WTC11 (cell line): ENCODE measurements at regions not wholly inside any gene's neighbourhood (a gene's known extent, or its start where the extent isn't known, plus 50 kb on each side); places are given as distances from the start of the nearest gene placed in this dataset.

ENCODE experiments used
- ATAC-seq: fragments of 200-7000 bp; cut with Tn5 transposase; 2 replicates; pipeline ENCODE4 v1.10.0; 2021; ENCODE audit warnings: mild to moderate bottlenecking, moderate library complexity
- CTCF ChIA-PET: fragments of 300-600 bp; sonication (Branson Sonifier 250); formaldehyde crosslinking; loops from one replicate; lab custom pipeline; 2021; ENCODE audit warnings: antibody characterized with exemption; lab: Charles Lee
- POLR2A ChIA-PET: fragments of 350-600 bp; sonication (Branson Sonifier 250); formaldehyde crosslinking; loops from one replicate; lab custom pipeline; 2021; ENCODE audit warnings: antibody characterized with exemption; lab: Charles Lee
- DNase-seq: peaks from one replicate; pipeline ENCODE4 v3.0.0; 2021; ENCODE audit warnings: low spot score
- H3K27ac Mint-ChIP-seq: 2 replicates; pipeline ENCODE4 v1.8.0; 2021; ENCODE audit warnings: mixed read lengths
- H3K27me3 Mint-ChIP-seq: 2 replicates; pipeline ENCODE4 v1.8.0; 2021; ENCODE audit warnings: low read depth, mild to moderate bottlenecking, moderate library complexity, mixed read lengths
- H3K36me3 Mint-ChIP-seq: 2 replicates; pipeline ENCODE4 v1.8.0; 2021; ENCODE audit warnings: mixed read lengths
- H3K4me1 Mint-ChIP-seq: 2 replicates; pipeline ENCODE4 v1.8.0; 2022; ENCODE audit warnings: mixed read lengths
- H3K4me3 Mint-ChIP-seq: 2 replicates; pipeline ENCODE4 v1.8.0; 2021; ENCODE audit warnings: mild to moderate bottlenecking, moderate library complexity, mixed read lengths
- H3K9me3 Mint-ChIP-seq: 2 replicates; pipeline ENCODE4 v1.8.0; 2021; ENCODE audit warnings: mixed read lengths
- ELF4 ChIP-seq: sonication (generic); formaldehyde crosslinking; IDR thresholded peaks from 2 replicates; pipeline ENCODE4 v1.8.1; 2022; ENCODE audit warnings: low read depth, mild to moderate bottlenecking, moderate library complexity, missing genetic modification reagents
- EMX1 ChIP-seq: fragments of 250-450 bp; sonication (Bioruptor Pico); IDR thresholded peaks from 2 replicates; pipeline ENCODE4 v1.8.0; 2021; ENCODE audit warnings: mild to moderate bottlenecking
- FOXJ3 ChIP-seq: sonication (generic); formaldehyde crosslinking; IDR thresholded peaks from 2 replicates; pipeline ENCODE4 v1.9.0; 2021; ENCODE audit warnings: missing genetic modification reagents, mild to moderate bottlenecking, borderline replicate concordance
- FOXK1 ChIP-seq: sonication (generic); formaldehyde crosslinking; IDR thresholded peaks from 2 replicates; pipeline ENCODE4 v1.8.0; 2022; ENCODE audit warnings: mild to moderate bottlenecking, moderate library complexity, missing genetic modification reagents
- FOXP1 ChIP-seq: sonication (generic); formaldehyde crosslinking; IDR thresholded peaks from 2 replicates; pipeline ENCODE4 v1.8.0; 2022; ENCODE audit warnings: missing genetic modification reagents, mild to moderate bottlenecking, moderate library complexity, borderline replicate concordance
- GRHL2 ChIP-seq: fragments of 250-450 bp; sonication (Bioruptor Pico); IDR thresholded peaks from 2 replicates; pipeline ENCODE4 v1.8.0; 2022; ENCODE audit warnings: mild to moderate bottlenecking, moderate library complexity; ENCODE audit not compliant: insufficient replicate concordance, severe bottlenecking
- GTF2I ChIP-seq: fragments of 250-450 bp; sonication (Bioruptor Pico); conservative IDR thresholded peaks from 2 replicates; pipeline ENCODE4 v1.4.0; 2021; ENCODE audit warnings: mild to moderate bottlenecking
- IRF2 ChIP-seq: sonication (generic); formaldehyde crosslinking; IDR thresholded peaks from 2 replicates; pipeline ENCODE4 v1.8.0; 2022; ENCODE audit warnings: low read depth, missing genetic modification reagents, borderline replicate concordance
- SMAD3 ChIP-seq: sonication (generic); formaldehyde crosslinking; IDR thresholded peaks from 2 replicates; pipeline ENCODE4 v1.8.0; 2022; ENCODE audit warnings: missing genetic modification reagents, mild to moderate bottlenecking, borderline replicate concordance
- SOX15 ChIP-seq: fragments of 250-450 bp; sonication (Bioruptor Pico); IDR thresholded peaks from 2 replicates; pipeline ENCODE4 v1.9.0; 2021; ENCODE audit warnings: mild to moderate bottlenecking
- SP1 ChIP-seq: sonication (generic); formaldehyde crosslinking; conservative IDR thresholded peaks from 2 replicates; pipeline ENCODE4 v1.8.1; 2022; ENCODE audit warnings: missing genetic modification reagents
- TP53 ChIP-seq: sonication (generic); formaldehyde crosslinking; IDR thresholded peaks from 2 replicates; pipeline ENCODE4 v1.8.1; 2023; ENCODE audit warnings: mild to moderate bottlenecking, missing genetic modification reagents
- ZBTB21 ChIP-seq: sonication (generic); formaldehyde crosslinking; IDR thresholded peaks from 2 replicates; pipeline ENCODE4 v1.8.1; 2023; ENCODE audit warnings: mild to moderate bottlenecking, missing genetic modification reagents, borderline replicate concordance
- ZNF416 ChIP-seq: fragments of 250-450 bp; sonication (Bioruptor Pico); IDR thresholded peaks from 2 replicates; pipeline ENCODE4 v1.9.0; 2021; ENCODE audit warnings: mild to moderate bottlenecking, inconsistent platforms
- TF ChIP-seq, protein P1 (sequence below): fragments of 250-450 bp; sonication (Bioruptor Pico); IDR thresholded peaks from 2 replicates; pipeline ENCODE4 v1.9.0; 2021; ENCODE audit warnings: mild to moderate bottlenecking
- TF ChIP-seq, protein P2 (sequence below): fragments of 250-450 bp; sonication (Bioruptor Pico); IDR thresholded peaks from 2 replicates; pipeline ENCODE4 v1.8.0; 2021; ENCODE audit warnings: mild to moderate bottlenecking
- TF ChIP-seq, protein P3 (sequence below): fragments of 250-450 bp; sonication (Bioruptor Pico); IDR thresholded peaks from 2 replicates; pipeline ENCODE4 v1.9.0; 2021; ENCODE audit warnings: moderate library complexity, mild to moderate bottlenecking, inconsistent platforms, borderline replicate concordance
- TF ChIP-seq, protein P4 (sequence below): fragments of 250-450 bp; sonication (Bioruptor Pico); IDR thresholded peaks from 2 replicates; pipeline ENCODE4 v2.1.2; 2022; ENCODE audit warnings: mild to moderate bottlenecking, moderate library complexity
- TF ChIP-seq, protein P5 (sequence below): sonication (generic); formaldehyde crosslinking; IDR thresholded peaks from 2 replicates; pipeline ENCODE4 v1.8.1; 2022; ENCODE audit warnings: mild to moderate bottlenecking, moderate library complexity, missing genetic modification reagents

DNA sequence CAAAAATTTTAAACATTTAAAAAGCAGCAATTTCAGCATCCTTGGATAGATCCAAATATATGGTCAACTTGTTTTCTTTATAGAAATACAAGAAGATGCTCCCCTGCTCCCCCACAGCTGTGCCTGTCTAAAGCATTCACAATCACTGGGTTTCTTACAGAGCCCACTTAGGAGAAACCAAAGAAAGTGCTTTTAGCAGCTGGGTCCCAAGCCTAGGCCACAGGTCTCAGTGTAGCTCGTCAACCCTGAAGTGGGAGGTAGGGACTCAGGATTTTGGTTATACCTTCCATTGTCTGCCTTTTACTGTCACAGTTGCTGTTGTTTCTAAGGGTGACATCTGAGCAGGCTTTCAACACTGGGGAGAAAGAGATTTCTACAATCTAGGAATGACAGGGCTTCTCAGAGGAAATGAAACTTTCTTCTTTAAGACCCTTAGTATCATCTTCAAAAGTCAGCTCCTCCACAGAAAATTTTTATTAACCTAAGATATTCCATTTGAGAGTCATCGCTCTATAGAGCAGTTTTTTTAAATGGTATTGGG, 199.3 kb upstream of the CMC1 start:
- Mint-ChIP-seq H3K27ac (no peak overlapping the region), H3K36me3 (peaks cover 3% of the 10 kb centered on the region; the same call in 1 of the 2 replicates), H3K9me3 (peaks cover 6% of the 10 kb centered on the region), H3K4me1 (peaks cover 29% of the 10 kb centered on the region), H3K27me3 (peaks cover under 1% of the 10 kb centered on the region; the same call in 1 of the 2 replicates), H3K4me3 (no peak overlapping the region)
- DNase-seq: no peak
- TF ChIP-seq EMX1 (CRISPR knock-in tag): no peak
- TF ChIP-seq, protein P1, sequence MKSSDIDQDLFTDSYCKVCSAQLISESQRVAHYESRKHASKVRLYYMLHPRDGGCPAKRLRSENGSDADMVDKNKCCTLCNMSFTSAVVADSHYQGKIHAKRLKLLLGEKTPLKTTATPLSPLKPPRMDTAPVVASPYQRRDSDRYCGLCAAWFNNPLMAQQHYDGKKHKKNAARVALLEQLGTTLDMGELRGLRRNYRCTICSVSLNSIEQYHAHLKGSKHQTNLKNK (CRISPR knock-in tag): no peak
- no peak for TF ChIP-seq ZNF416 (CRISPR knock-in tag)
- TF ChIP-seq SOX15 (CRISPR knock-in tag): no peak
- TF ChIP-seq, protein P2, sequence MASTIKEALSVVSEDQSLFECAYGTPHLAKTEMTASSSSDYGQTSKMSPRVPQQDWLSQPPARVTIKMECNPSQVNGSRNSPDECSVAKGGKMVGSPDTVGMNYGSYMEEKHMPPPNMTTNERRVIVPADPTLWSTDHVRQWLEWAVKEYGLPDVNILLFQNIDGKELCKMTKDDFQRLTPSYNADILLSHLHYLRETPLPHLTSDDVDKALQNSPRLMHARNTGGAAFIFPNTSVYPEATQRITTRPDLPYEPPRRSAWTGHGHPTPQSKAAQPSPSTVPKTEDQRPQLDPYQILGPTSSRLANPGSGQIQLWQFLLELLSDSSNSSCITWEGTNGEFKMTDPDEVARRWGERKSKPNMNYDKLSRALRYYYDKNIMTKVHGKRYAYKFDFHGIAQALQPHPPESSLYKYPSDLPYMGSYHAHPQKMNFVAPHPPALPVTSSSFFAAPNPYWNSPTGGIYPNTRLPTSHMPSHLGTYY (CRISPR knock-in tag): no peak
- TF ChIP-seq ELF4 (CRISPR knock-in tag): no peak
- TF ChIP-seq FOXP1: no peak
- ChIA-PET POLR2A (no interaction called here), CTCF (no interaction called here)
- ATAC-seq: no peak

DNA sequence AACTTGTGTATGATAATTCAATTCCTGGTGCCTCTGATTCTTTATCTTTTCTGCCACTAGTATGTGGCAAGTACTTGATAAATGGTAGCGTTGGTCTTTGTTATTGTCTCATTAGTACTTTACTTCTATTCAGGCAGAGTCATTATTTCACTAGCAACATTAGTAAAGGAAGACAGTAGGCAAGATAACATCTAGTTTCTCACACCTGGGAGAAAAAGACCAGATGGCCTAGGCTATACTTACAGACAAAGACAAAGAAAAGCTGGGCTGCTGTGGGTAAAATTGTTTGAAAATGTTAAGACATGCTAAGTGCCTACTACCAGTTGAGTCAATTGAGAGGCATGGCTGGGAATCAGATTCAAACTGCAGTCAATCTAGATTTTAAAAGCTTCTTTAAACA, 198.7 kb upstream of the CMC1 start:
- DNase-seq: no peak
- no peak for ATAC-seq
- Mint-ChIP-seq H3K27me3 (peaks cover 3% of the 10 kb centered on the region; the same call in 1 of the 2 replicates), H3K9me3 (peaks cover 6% of the 10 kb centered on the region), H3K27ac (no peak overlapping the region), H3K4me3 (no peak overlapping the region), H3K4me1 (peaks cover 29% of the 10 kb centered on the region), H3K36me3 (peaks cover 3% of the 10 kb centered on the region; the same call in 1 of the 2 replicates)
- CTCF ChIA-PET: no interaction called here
- no peak for TF ChIP-seq FOXK1
- no peak for TF ChIP-seq GRHL2 (CRISPR knock-in tag)
- TF ChIP-seq, protein P3, sequence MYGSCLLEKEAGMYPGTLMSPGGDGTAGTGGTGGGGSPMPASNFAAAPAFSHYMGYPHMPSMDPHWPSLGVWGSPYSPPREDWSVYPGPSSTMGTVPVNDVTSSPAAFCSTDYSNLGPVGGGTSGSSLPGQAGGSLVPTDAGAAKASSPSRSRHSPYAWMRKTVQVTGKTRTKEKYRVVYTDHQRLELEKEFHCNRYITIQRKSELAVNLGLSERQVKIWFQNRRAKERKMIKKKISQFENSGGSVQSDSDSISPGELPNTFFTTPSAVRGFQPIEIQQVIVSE (CRISPR knock-in tag): no peak
- TF ChIP-seq SMAD3 (CRISPR knock-in tag): no peak
- no peak for TF ChIP-seq GTF2I (CRISPR knock-in tag)
- TF ChIP-seq, protein P4, sequence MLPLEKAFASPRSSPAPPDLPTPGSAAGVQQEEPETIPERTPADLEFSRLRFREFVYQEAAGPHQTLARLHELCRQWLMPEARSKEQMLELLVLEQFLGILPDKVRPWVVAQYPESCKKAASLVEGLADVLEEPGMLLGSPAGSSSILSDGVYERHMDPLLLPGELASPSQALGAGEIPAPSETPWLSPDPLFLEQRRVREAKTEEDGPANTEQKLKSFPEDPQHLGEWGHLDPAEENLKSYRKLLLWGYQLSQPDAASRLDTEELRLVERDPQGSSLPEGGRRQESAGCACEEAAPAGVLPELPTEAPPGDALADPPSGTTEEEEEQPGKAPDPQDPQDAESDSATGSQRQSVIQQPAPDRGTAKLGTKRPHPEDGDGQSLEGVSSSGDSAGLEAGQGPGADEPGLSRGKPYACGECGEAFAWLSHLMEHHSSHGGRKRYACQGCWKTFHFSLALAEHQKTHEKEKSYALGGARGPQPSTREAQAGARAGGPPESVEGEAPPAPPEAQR (CRISPR knock-in tag): no peak
- no peak for TF ChIP-seq SP1 (CRISPR knock-in tag)
- TF ChIP-seq FOXJ3 (CRISPR knock-in tag): no peak
- TF ChIP-seq, protein P5, sequence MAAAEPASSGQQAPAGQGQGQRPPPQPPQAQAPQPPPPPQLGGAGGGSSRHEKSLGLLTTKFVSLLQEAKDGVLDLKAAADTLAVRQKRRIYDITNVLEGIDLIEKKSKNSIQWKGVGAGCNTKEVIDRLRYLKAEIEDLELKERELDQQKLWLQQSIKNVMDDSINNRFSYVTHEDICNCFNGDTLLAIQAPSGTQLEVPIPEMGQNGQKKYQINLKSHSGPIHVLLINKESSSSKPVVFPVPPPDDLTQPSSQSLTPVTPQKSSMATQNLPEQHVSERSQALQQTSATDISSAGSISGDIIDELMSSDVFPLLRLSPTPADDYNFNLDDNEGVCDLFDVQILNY (CRISPR knock-in tag): no peak
- no peak for TF ChIP-seq IRF2
- no peak for TF ChIP-seq ZBTB21 (CRISPR knock-in tag)
- TF ChIP-seq TP53 (CRISPR knock-in tag): no peak
- POLR2A ChIA-PET: no interaction called here

DNA sequence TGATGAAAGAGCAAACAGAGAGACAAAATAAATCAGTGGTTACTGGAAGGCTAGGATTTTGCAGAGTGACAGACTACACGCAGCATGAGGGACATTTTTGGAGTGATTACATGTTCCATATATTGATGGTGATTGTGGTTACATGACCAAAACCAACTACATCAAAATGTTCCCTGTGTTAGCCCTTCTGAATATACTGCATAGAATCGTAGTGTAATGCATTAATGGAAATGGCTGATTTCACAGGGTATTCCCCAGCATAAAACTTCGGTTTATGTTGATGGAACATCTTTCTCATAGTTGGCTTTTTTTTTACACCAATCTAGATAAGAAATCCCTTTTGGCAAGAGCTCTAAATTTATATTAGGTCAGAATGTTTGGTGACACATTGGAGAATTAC, 191.3 kb upstream of the CMC1 start:
- TF ChIP-seq ZBTB21 (CRISPR knock-in tag): no peak
- Mint-ChIP-seq H3K36me3 (peaks cover 3% of the 10 kb centered on the region), H3K4me3 (no peak overlapping the region), H3K9me3 (no peaks in the 10 kb centered on the region; the same call in 1 of the 2 replicates), H3K27me3 (peaks cover 3% of the 10 kb centered on the region; the same call in 1 of the 2 replicates), H3K4me1 (peaks cover 28% of the 10 kb centered on the region), H3K27ac (no peak overlapping the region)
- DNase-seq (no peak), ATAC-seq (no peak)
- CTCF ChIA-PET: no interaction called here
- POLR2A ChIA-PET: no interaction called here
